ENCODE measurements at regions not wholly inside any gene's neighbourhood (a gene's known extent, or its start where the extent isn't known, plus 50 kb on each side); places are given as distances from the start of the nearest gene placed in this dataset.

- no peak for TF ChIP-seq EZH2 (IDR thresholded peaks at IDR 0.05; ENCODE audit: insufficient read depth, poor library complexity, severe bottlenecking)
- no peak for TF ChIP-seq EZH2phosphoT487 (IDR thresholded peaks at IDR 0.05; ENCODE audit: insufficient read depth, low read depth)
Observed at GRCh38 chr4:128341634-128342033, 54.0 kb upstream of the PGRMC2 start.

Data from GM23248 (cell line).